Stimulated activated CD4-positive, alpha-beta T cell treated with anti-CD3 and anti-CD28 coated beads, Interleukin-15, amount 100 ng/mL, for 24 hours (primary cell): ENCODE measurements at regions not wholly inside any gene's neighbourhood (a gene's known extent, or its start where the extent isn't known, plus 50 kb on each side); places are given as distances from the start of the nearest gene placed in this dataset.
"Not testable (repeated sequence)": the region's sequence is repeated elsewhere in the genome, so short reads cannot be mapped to it uniquely, and the experiment has no call there.

Source experiments
- DNase-seq: peaks from one replicate; pipeline ENCODE4 v3.0.0-alpha.2; 2020

GRCh38 chr3:105982207-105982606 lies 113.4 kb upstream of the CBLB start:
- no peak for DNase-seq

- no peak for DNase-seq
Measured at GRCh38 chr3:105984837-105985236, 116.0 kb upstream of the CBLB start.

GRCh38 chr3:105986343-105986742 lies 117.5 kb upstream of the CBLB start:
- not testable (repeated sequence) for DNase-seq

GRCh38 chr3:105987809-105988208 lies 119.0 kb upstream of the CBLB start:
- DNase-seq = no peak

- no peak for DNase-seq
Measured at GRCh38 chr3:105988540-105989212, 119.9 kb upstream of the CBLB start.

GRCh38 chr3:105996781-105997180 lies 128.0 kb upstream of the CBLB start:
- no peak for DNase-seq

- no peak for DNase-seq
Measured at GRCh38 chr3:105997466-105997799, 128.6 kb upstream of the CBLB start.

GRCh38 chr3:105997800-105998526 lies 129.2 kb upstream of the CBLB start:
- DNase-seq = peak; percentile 13

- DNase-seq = no peak
Measured at GRCh38 chr3:105999856-106000255, 131.0 kb upstream of the CBLB start.

GRCh38 chr3:106001923-106002322 lies 133.1 kb upstream of the CBLB start:
- no peak for DNase-seq

- no peak for DNase-seq
Measured at GRCh38 chr3:106004137-106004681, 135.4 kb upstream of the CBLB start.

GRCh38 chr3:106004826-106005225 lies 136.0 kb upstream of the CBLB start:
- DNase-seq = no peak

- no peak for DNase-seq
Measured at GRCh38 chr3:106006001-106006400, 137.2 kb upstream of the CBLB start.

GRCh38 chr3:106006571-106006970 lies 137.8 kb upstream of the CBLB start:
- no peak for DNase-seq

GRCh38 chr3:106007512-106007911 lies 138.7 kb upstream of the CBLB start:
- DNase-seq = peak; percentile 45

GRCh38 chr3:106008766-106009165 lies 140.0 kb upstream of the CBLB start:
- no peak for DNase-seq

GRCh38 chr3:106010829-106011228 lies 142.0 kb upstream of the CBLB start:
- no peak for DNase-seq

GRCh38 chr3:106013971-106014370 lies 145.2 kb upstream of the CBLB start:
- no peak for DNase-seq

- DNase-seq = no peak
Measured at GRCh38 chr3:106014518-106014917, 145.7 kb upstream of the CBLB start.

- DNase-seq = no peak
Measured at GRCh38 chr3:106014971-106015370, 146.2 kb upstream of the CBLB start.

- no peak for DNase-seq
Measured at GRCh38 chr3:106018102-106018501, 149.3 kb upstream of the CBLB start.

- no peak for DNase-seq
Measured at GRCh38 chr3:106018929-106019550, 150.2 kb upstream of the CBLB start.

- no peak for DNase-seq
Measured at GRCh38 chr3:106022913-106023312, 154.1 kb upstream of the CBLB start.

GRCh38 chr3:106025151-106025722 lies 156.4 kb upstream of the CBLB start:
- DNase-seq = no peak
